ENCODE measurements at regions not wholly inside any gene's neighbourhood (a gene's known extent, or its start where the extent isn't known, plus 50 kb on each side); places are given as distances from the start of the nearest gene placed in this dataset.

GRCh38 chr7:46301677-46302076 is 380.6 kb upstream of the IGFBP3 start:
- H3K27ac ChIP-seq (ENCODE audit: low read depth, low read length, poor library complexity, severe bottlenecking) = no peak overlapping the region
- POLR2A ChIA-PET = interaction anchor here (0.6 kb wide), 1 partner anchor 13 kb away, joined by 3 read pairs; no protein-coding TSS in a partner anchor
- BruUV-seq (replicated peaks) = no TSS peak
- H4K20me1 ChIP-seq (ENCODE audit: insufficient read depth, low read length) = no peaks in the 10 kb centered on the region
- no peaks in the 10 kb centered on the region for H3K36me3 ChIP-seq (ENCODE audit: insufficient read depth, low read length)
- no peak overlapping the region for H3K4me2 ChIP-seq (ENCODE audit: low read length)
- H2AFZ ChIP-seq (ENCODE audit: low read length) = no peak overlapping the region
- H3K4me3 ChIP-seq (ENCODE audit: low read depth, low read length, poor library complexity, severe bottlenecking) = no peak overlapping the region
- no peak for DNase-seq (ENCODE audit: low spot score)
- no peaks in the 10 kb centered on the region for H3K9me3 ChIP-seq (ENCODE audit: low read length)
- no peaks in the 10 kb centered on the region for H3K9me2 ChIP-seq (ENCODE audit: insufficient read depth, low read length)
- no peaks in the 10 kb centered on the region for H3K4me1 ChIP-seq (ENCODE audit: insufficient read depth, low read length, poor library complexity, severe bottlenecking)
- H3K79me2 ChIP-seq (ENCODE audit: insufficient read depth, low read depth, low read length) = no peaks in the 10 kb centered on the region
- intact Hi-C loops (cut with micrococcal nuclease; ENCODE audit: unreplicated experiment) = no loop called here
- no peak for TF ChIP-seq EZH2phosphoT487 (IDR thresholded peaks at IDR 0.05; ENCODE audit: borderline replicate concordance, low read depth, low read length)
- no peak for TF ChIP-seq CTCF (conservative IDR thresholded peaks at IDR 0.05; ENCODE audit: low read length)
- CTCF ChIA-PET (ENCODE audit: unreplicated experiment) = no interaction called here

GRCh38 chr7:46297515-46297914 is 376.4 kb upstream of the IGFBP3 start:
- no peak for DNase-seq (ENCODE audit: low spot score)
- no peaks in the 10 kb centered on the region for H3K4me1 ChIP-seq (ENCODE audit: insufficient read depth, low read length, poor library complexity, severe bottlenecking)
- no peaks in the 10 kb centered on the region for H3K9me3 ChIP-seq (ENCODE audit: low read length)
- TF ChIP-seq EZH2phosphoT487 (IDR thresholded peaks at IDR 0.05; ENCODE audit: borderline replicate concordance, low read depth, low read length) (no peak), CTCF (conservative IDR thresholded peaks at IDR 0.05; ENCODE audit: low read length) (no peak)
- no peak overlapping the region for H3K4me3 ChIP-seq (ENCODE audit: low read depth, low read length, poor library complexity, severe bottlenecking)
- no peaks in the 10 kb centered on the region for H3K36me3 ChIP-seq (ENCODE audit: insufficient read depth, low read length)
- no peak overlapping the region for H3K4me2 ChIP-seq (ENCODE audit: low read length)
- BruUV-seq (replicated peaks) = no TSS peak
- no peaks in the 10 kb centered on the region for H4K20me1 ChIP-seq (ENCODE audit: insufficient read depth, low read length)
- no peak overlapping the region for H3K27ac ChIP-seq (ENCODE audit: low read depth, low read length, poor library complexity, severe bottlenecking)
- H2AFZ ChIP-seq (ENCODE audit: low read length) = no peak overlapping the region
- intact Hi-C loops (cut with micrococcal nuclease; ENCODE audit: unreplicated experiment) = no loop called here
- no peaks in the 10 kb centered on the region for H3K9me2 ChIP-seq (ENCODE audit: insufficient read depth, low read length)
- CTCF ChIA-PET (ENCODE audit: unreplicated experiment) = no interaction called here
- no peaks in the 10 kb centered on the region for H3K79me2 ChIP-seq (ENCODE audit: insufficient read depth, low read depth, low read length)
- POLR2A ChIA-PET = no interaction called here

GRCh38 chr7:46296526-46296925 is 375.5 kb upstream of the IGFBP3 start:
- H3K79me2 ChIP-seq (ENCODE audit: insufficient read depth, low read depth, low read length) = no peaks in the 10 kb centered on the region
- H3K4me2 ChIP-seq (ENCODE audit: low read length) = no peak overlapping the region
- H2AFZ ChIP-seq (ENCODE audit: low read length) = no peak overlapping the region
- no peaks in the 10 kb centered on the region for H3K9me3 ChIP-seq (ENCODE audit: low read length)
- no peaks in the 10 kb centered on the region for H3K36me3 ChIP-seq (ENCODE audit: insufficient read depth, low read length)
- BruUV-seq (replicated peaks) = no TSS peak
- no peak for DNase-seq (ENCODE audit: low spot score)
- H3K27ac ChIP-seq (ENCODE audit: low read depth, low read length, poor library complexity, severe bottlenecking) = no peak overlapping the region
- H4K20me1 ChIP-seq (ENCODE audit: insufficient read depth, low read length) = no peaks in the 10 kb centered on the region
- no peaks in the 10 kb centered on the region for H3K9me2 ChIP-seq (ENCODE audit: insufficient read depth, low read length)
- H3K4me3 ChIP-seq (ENCODE audit: low read depth, low read length, poor library complexity, severe bottlenecking) = no peak overlapping the region
- ChIA-PET POLR2A (no interaction called here), CTCF (ENCODE audit: unreplicated experiment) (no interaction called here)
- TF ChIP-seq CTCF (conservative IDR thresholded peaks at IDR 0.05; ENCODE audit: low read length) (no peak), EZH2phosphoT487 (IDR thresholded peaks at IDR 0.05; ENCODE audit: borderline replicate concordance, low read depth, low read length) (no peak)
- intact Hi-C loops (cut with micrococcal nuclease; ENCODE audit: unreplicated experiment) = no loop called here
- H3K4me1 ChIP-seq (ENCODE audit: insufficient read depth, low read length, poor library complexity, severe bottlenecking) = no peaks in the 10 kb centered on the region
